Heart right ventricle (tissue), 16 donors: ENCODE measurements at regions not wholly inside any gene's neighbourhood (a gene's known extent, or its start where the extent isn't known, plus 50 kb on each side); places are given as distances from the start of the nearest gene placed in this dataset.

ENCODE experiments used
- ATAC-seq, 8 donors: fragments of 200-7000 bp; cut with Tn5 transposase; one replicate each; pipeline ENCODE4 v1.9.1; 2020; ENCODE audit warnings: mild to moderate bottlenecking in 8 of 8, moderate library complexity in 8 of 8, moderate number of reproducible peaks in 1 of 8
- DNase-seq, 2 donors: peaks; one replicate each; pipeline ENCODE4 v3.0.0-alpha.2; 2020
- H3K27ac ChIP-seq, 10 donors: fragments of 200-600 bp; sonication (generic) in 2 of 10; one replicate each; pipeline versions ENCODE4 v1.5.0 to v1.8.0; 2020 to 2022; ENCODE audit warnings: mild to moderate bottlenecking in 3 of 10
- H3K27me3 ChIP-seq, 7 donors: fragments of 200-600 bp; one replicate each; pipeline ENCODE4 v1.8.0; 2021 to 2022; ENCODE audit warnings: mild to moderate bottlenecking in 2 of 7
- H3K36me3 ChIP-seq, 9 donors: fragments of 200-600 bp; sonication (generic) in 1 of 9; one replicate each; pipeline versions ENCODE4 v1.5.0 to v1.8.0; 2020 to 2022; ENCODE audit warnings: mild to moderate bottlenecking in 2 of 9
- H3K4me1 ChIP-seq, 9 donors: fragments of 200-600 bp; sonication (generic) in 1 of 9; one replicate each; pipeline versions ENCODE4 v1.5.0 to v1.8.0; 2020 to 2022; ENCODE audit warnings: mild to moderate bottlenecking in 4 of 9
- H3K4me3 ChIP-seq, 10 donors: fragments of 200-600 bp; sonication (generic) in 2 of 10; one replicate each; pipeline versions ENCODE4 v1.5.0 to v1.8.0; 2020 to 2022; ENCODE audit warnings: mild to moderate bottlenecking in 7 of 10, moderate library complexity in 2 of 10
- H3K9me3 ChIP-seq, 11 donors: fragments of 200-600 bp in 10 of 11; sonication (generic) in 2 of 11; one replicate each; pipeline versions ENCODE4 v1.5.0 to v1.8.0; 2013 to 2022; ENCODE audit warnings: mild to moderate bottlenecking in 2 of 11, control low read depth in 1 of 11, moderate library complexity in 1 of 11
- CTCF ChIP-seq, 9 donors: fragments of 200-600 bp; sonication (generic) in 2 of 9; IDR thresholded peaks; one replicate each; pipeline versions ENCODE4 v1.5.0 to v1.8.0; 2021 to 2022; ENCODE audit warnings: antibody characterized with exemption in 9 of 9, mild to moderate bottlenecking in 5 of 9, moderate library complexity in 1 of 9
- WGBS, 2 donors: extraction: QIAGEN DNeasy Blood & Tissue Kit; methylation state at CpG; one replicate each; pipeline ENCODE4 v1.1.7; 2013; ENCODE audit warnings: inconsistent platforms in 1 of 2; 5-methylcytosine and 5-hydroxymethylcytosine counted together
- intact Hi-C, 10 donors: fragments of 100-400 bp; cut with DNase I; formaldehyde crosslinking; loops; one replicate each; pipeline versions ENCODE4 v1.11.1 to v1.14.2; 2022
- donor health status: Arrhythmogenic right ventricular cardiomyopathy.
- donor health status: ischemic (EF 13 %, LVEDD 7.1; RV severe dilation, severe dysfunction).
- donor health status: healthy with polysubstance abuse.
- donor health status: DM: no; HTN: yes; CAD: no.
- donor health status: DM: no; HTN: no; CAD: no.
- donor health status: ischemic (EF 25% LVEDD 6.9; RV normal size, moderate dysfunction).
- donor health status: ischemic (EF 25% LVEDD 5.7; RV mildly dilated, moderate dysfunction).
- donor health status: healthy.
- donor health status: DM: yes; HTN: yes; CAD: no.
- donor health status: Ischemic cardiomyopathy.
- donor health status: ischemic (EF 35%, LVEDD 5.7; RV mildly dilated, moderate dysfunction).
- donor health status: nonischemic (EF 11% LVEDD 7.7; RV severe dilation, severe dysfunction).
- donor health status: DM: yes; HTN: yes; CAD: no.
- donor health status: PGD.
- donor health status: ischemic (EF 29% LVEDD 5.4; RV normal size, mild dysfunction).
- donor health status: nonischemic (EF 23%, LVEDD 6.1; RV moderate dilation, normal function).

DNA sequence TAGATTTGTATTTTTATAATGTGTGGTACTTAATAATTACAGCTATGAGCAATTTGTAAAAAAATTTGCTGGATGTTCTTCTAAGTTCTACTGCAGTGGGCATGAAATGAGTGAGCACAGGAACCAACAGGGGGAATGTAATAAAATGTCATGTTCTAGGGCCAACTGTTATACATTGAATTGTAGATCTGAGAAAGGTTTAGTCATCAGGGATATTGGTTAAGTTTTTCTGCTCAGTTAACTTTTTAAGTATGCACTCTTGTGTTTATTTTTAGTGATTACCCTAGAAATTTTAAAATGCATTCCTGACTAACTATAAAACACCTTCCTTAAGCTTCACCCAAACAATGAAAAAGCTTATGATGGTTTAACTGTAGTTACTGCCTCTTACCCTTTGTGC lies 101.8 kb downstream of the CAND1 start:
- H3K27ac ChIP-seq: no peak overlapping the region
- DNase-seq: no peak
- H3K36me3 ChIP-seq: no peaks in the 10 kb centered on the region
- TF ChIP-seq CTCF (IDR thresholded peaks at IDR 0.05): no peak
- no peak overlapping the region for H3K4me3 ChIP-seq
- peaks cover 0 to 7% (median 0%) of the 10 kb centered on the region in 11 donors for H3K9me3 ChIP-seq
- H3K27me3 ChIP-seq: no peaks in the 10 kb centered on the region
- ATAC-seq: no peak
- H3K4me1 ChIP-seq: peaks cover 0 to 5% (median 0%) of the 10 kb centered on the region in 9 donors
- intact Hi-C loops: no loop called here

- ATAC-seq: no peak
- Histone ChIP-seq H3K27me3 (no peaks in the 10 kb centered on the region), H3K36me3 (no peaks in the 10 kb centered on the region), H3K4me1 (no peaks in the 10 kb centered on the region), H3K9me3 (peaks cover 0 to 2% (median 0%) of the 10 kb centered on the region in 11 donors), H3K4me3 (no peak overlapping the region), H3K27ac (no peak overlapping the region)
- WGBS, 2 donors: 95 to 96% methylated on average over 4 of the region's 4 CpGs
- no peak for TF ChIP-seq CTCF (IDR thresholded peaks at IDR 0.05)
- no peak for DNase-seq
- intact Hi-C loops: no loop called here
Observed at GRCh38 chr12:67377021-67377420, 107.9 kb downstream of the CAND1 start.

GRCh38 chr12:67377541-67377940 lies 108.4 kb downstream of the CAND1 start:
- no peaks in the 10 kb centered on the region for H3K36me3 ChIP-seq
- H3K27me3 ChIP-seq: no peaks in the 10 kb centered on the region
- no peak overlapping the region for H3K4me3 ChIP-seq
- no peak overlapping the region for H3K27ac ChIP-seq
- DNase-seq (no peak), ATAC-seq (no peak)
- WGBS, 2 donors: 92 to 93% methylated on average over 4 of the region's 4 CpGs
- H3K9me3 ChIP-seq: no peaks in the 10 kb centered on the region
- TF ChIP-seq CTCF (IDR thresholded peaks at IDR 0.05): no peak
- intact Hi-C loops: no loop called here
- H3K4me1 ChIP-seq: no peaks in the 10 kb centered on the region

GRCh38 chr12:67382241-67382871 lies 113.2 kb downstream of the CAND1 start:
- ATAC-seq: no peak
- intact Hi-C loops: no loop called here
- Histone ChIP-seq H3K4me1 (no peaks in the 10 kb centered on the region), H3K27ac (no peak overlapping the region), H3K9me3 (no peaks in the 10 kb centered on the region), H3K4me3 (no peak overlapping the region), H3K36me3 (no peaks in the 10 kb centered on the region), H3K27me3 (no peaks in the 10 kb centered on the region)
- WGBS, 2 donors: 63 to 74% methylated on average over 4 of the region's 4 CpGs
- no peak for DNase-seq
- TF ChIP-seq CTCF (IDR thresholded peaks at IDR 0.05): no peak
